Sciatic nerve (tissue), 2 donors: ENCODE measurements at regions not wholly inside any gene's neighbourhood (a gene's known extent, or its start where the extent isn't known, plus 50 kb on each side); places are given as distances from the start of the nearest gene placed in this dataset.
A peak's percentile ranks its signal among the peaks of the same experiment; 100 is the strongest.

ENCODE experiments used
- ATAC-seq: fragments of 200-7000 bp; cut with Tn5 transposase; one replicate; pipeline ENCODE4 v1.9.1; 2020; ENCODE audit warnings: mild to moderate bottlenecking, moderate library complexity
- DNase-seq: peaks from one replicate; pipeline ENCODE4 v3.0.0-alpha.2; 2020; ENCODE audit warnings: low spot score
- intact Hi-C: fragments of 100-400 bp; cut with DNase I; formaldehyde crosslinking; loops from one replicate; pipeline ENCODE4 v1.14.2; 2022
- donor health status: DM: no; HTN: no; CAD: no.
- donor health status: DM: no; HTN: no; CAD: no.

- intact Hi-C loops = no loop called here
- peak; percentile 82 for ATAC-seq
- DNase-seq = no peak
These were observed 215.5 kb downstream of the INHBA start for GRCh38 chr7:41487229-41487940.

GRCh38 chr7:41481353-41481752, 221.5 kb downstream of the INHBA start:
- intact Hi-C loops = no loop called here
- ATAC-seq = no peak

GRCh38 chr7:41478187-41478586, 224.7 kb downstream of the INHBA start:
- DNase-seq = no peak
- intact Hi-C loops = no loop called here
- no peak for ATAC-seq

More at GRCh38 chr7:41481353-41481752, 221.5 kb downstream of the INHBA start:
- no peak for DNase-seq

GRCh38 chr7:41476460-41476803, 226.5 kb downstream of the INHBA start:
- intact Hi-C loops = no loop called here
- DNase-seq (no peak), ATAC-seq (peak; percentile 49)

GRCh38 chr7:41475801-41476459, 227.0 kb downstream of the INHBA start:
- no peak for DNase-seq
- intact Hi-C loops = no loop called here
- no peak for ATAC-seq

DNA sequence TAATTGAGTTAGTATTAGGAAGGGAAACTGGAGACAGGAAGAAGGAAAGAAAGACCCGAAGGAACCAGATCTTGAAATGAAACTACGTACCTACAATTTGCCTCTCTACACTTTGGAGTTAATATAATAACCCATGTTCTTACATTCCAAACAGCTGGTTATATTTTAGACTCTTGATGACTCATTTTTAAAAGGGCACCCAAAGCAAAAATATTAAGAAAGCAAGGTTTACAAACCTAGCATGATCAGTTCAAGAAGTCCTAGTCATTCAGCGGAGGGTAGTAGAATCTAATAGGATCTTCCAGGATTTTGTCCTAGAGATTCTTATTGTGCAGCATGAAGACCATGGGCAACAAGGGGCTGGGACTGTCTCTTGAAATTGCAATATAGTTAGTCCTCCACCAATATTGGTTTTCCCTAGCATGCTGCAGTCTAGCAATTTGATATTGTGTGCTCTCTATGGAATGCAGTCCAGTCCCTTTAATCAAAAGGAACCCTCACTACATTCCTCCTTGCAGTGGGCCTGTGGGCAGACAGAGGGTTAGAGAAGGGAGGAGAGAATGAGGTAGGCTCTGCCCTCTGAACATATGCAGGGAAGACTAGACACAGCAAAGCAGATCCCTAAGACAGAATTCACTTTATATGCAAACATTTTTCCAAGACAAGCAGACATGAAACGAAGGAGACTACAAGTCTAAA, 230.3 kb downstream of the INHBA start:
- ATAC-seq = no peak
- intact Hi-C loops = no loop called here

GRCh38 chr7:41470081-41470480, 232.8 kb downstream of the INHBA start:
- ATAC-seq (no peak), DNase-seq (no peak)
- intact Hi-C loops = no loop called here

More for the DNA sequence above, 230.3 kb downstream of the INHBA start:
- DNase-seq = no peak

DNA sequence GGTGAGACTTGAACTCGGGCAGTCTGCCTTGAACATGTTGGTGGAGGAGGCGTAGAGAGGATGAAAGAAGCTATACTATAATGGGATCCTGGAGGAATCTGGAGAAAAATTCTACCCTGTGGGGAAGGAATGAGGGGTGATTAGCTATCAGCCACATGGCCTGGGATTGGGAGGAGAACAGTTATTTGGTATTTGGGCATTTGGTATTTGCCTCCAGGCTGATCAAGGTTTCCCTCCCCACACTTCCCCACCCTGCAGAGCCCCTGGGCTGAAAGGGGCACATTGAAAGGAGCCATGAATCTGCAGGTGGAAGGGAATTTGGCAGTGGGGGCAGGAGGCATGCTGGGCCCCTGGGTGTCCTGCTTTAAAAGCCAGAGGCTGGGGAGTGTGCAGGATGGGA, 235.3 kb downstream of the INHBA start:
- intact Hi-C loops = no loop called here
- ATAC-seq = no peak
- DNase-seq = no peak

DNA sequence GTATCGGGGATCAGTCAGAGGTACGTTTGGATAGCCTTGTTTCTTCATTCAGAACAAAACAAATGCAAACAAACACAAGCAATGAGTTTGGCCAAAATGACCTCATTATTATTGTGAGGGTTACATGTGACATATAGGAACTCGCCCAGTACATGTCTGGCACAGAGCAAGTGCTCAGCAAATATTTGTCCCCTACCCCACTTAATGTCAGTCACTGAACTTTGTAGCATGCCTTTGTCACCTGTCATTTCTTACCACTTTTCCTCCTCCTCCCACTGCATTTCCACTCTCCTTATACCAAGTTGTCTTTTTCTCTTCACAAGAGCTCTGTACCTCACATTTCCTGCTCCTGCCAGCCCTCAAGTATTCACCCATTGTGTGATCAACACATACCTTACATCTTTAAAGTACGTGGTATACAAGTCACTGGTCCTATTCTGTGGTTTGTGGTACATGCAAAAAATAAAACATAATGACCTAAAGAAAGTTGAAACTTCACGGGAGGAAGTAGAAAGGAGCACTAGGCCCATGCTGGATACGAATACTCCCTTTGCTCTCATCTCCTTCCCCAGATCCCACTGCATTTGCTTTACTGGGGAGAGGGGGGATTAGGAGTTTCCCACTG, 236.0 kb downstream of the INHBA start:
- ATAC-seq (no peak), DNase-seq (no peak)
- intact Hi-C loops = no loop called here

DNA sequence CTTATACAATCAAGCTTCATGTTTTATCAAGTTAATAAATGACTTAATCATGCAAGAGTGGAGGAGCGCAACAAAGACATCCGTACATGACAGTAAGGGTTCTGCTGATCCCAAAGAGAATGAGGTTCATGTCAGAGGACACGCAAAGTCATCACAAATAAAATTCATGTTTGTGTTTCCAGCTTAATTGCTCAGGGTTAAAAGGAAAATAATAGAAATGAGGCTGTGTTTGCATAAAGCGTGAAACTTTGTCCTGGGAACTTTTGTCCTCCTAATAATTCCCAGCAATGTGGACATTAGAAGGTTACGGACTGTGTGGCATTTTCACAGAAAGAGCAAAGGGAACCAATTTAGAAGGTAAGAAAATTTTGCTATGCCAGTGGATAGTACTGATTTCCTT, 237.3 kb downstream of the INHBA start:
- no peak for DNase-seq
- ATAC-seq = no peak
- intact Hi-C loops = no loop called here

DNA sequence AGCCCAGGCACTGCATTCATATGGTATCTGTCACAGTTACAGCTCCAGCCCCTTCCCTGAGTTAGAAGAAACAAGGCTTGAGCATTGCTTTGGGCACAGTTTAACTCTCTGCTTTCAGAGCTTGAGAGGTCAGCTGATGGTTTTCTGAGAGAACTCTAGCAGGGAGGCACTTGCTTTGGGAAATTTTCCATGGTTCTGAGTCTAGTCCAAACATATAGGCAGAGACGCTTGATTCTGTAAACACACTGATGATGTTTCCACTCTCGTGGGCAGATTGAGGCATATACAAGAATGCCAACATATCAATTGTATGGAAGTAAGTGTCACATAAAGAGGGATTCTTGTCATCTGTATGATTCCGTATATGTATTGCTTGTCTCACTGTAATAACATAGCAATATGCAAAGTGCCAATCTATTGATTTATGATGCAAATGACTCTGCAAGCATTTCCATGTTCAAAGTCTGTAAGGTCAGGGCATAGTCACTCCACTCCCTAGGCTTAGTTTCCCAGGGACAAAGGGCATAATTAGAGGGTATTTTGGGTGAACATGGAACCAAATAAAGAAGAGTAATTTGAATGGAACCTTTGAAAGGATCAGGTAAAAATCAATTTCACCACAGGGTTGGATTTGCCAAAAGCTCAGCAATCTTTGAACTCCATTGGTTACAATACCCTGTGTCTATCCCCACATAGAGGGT, 239.0 kb downstream of the INHBA start:
- intact Hi-C loops = no loop called here
- no peak for DNase-seq
- ATAC-seq = no peak

GRCh38 chr7:41459623-41460261, 243.1 kb downstream of the INHBA start:
- intact Hi-C loops = no loop called here
- ATAC-seq (peak; percentile 79), DNase-seq (no peak)

- intact Hi-C loops = no loop called here
- ATAC-seq = peak; percentile 80
- DNase-seq = no peak
These were observed 243.7 kb downstream of the INHBA start for GRCh38 chr7:41459183-41459582.

- no peak for ATAC-seq
- intact Hi-C loops = no loop called here
These were observed 245.0 kb downstream of the INHBA start for GRCh38 chr7:41457832-41458437.

GRCh38 chr7:41451826-41452225, 251.1 kb downstream of the INHBA start:
- intact Hi-C loops = no loop called here
- no peak for ATAC-seq

More at GRCh38 chr7:41457832-41458437, 245.0 kb downstream of the INHBA start:
- no peak for DNase-seq

GRCh38 chr7:41449694-41450093, 253.2 kb downstream of the INHBA start:
- DNase-seq (no peak), ATAC-seq (no peak)
- intact Hi-C loops = no loop called here

More at GRCh38 chr7:41451826-41452225, 251.1 kb downstream of the INHBA start:
- no peak for DNase-seq

DNA sequence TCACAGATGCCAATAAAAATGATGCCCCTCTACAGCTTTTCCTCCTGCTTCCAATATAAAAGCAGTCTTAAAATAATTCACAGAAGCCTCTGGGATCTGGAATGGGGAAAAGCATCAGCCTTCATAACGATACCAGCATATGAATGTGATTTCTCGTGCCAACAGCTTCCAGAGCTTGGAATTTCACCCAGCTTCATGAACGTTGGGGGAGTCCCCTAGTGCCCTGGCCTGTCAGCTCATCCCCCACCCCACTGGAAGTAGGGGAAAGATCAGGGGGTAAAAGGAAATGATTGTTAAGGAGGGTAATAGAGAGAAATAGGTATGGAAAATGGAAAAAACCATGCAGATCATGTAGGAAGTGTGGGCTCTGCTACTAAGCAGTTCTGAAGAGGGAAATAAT, 253.6 kb downstream of the INHBA start:
- intact Hi-C loops = no loop called here
- ATAC-seq = no peak
- no peak for DNase-seq

DNA sequence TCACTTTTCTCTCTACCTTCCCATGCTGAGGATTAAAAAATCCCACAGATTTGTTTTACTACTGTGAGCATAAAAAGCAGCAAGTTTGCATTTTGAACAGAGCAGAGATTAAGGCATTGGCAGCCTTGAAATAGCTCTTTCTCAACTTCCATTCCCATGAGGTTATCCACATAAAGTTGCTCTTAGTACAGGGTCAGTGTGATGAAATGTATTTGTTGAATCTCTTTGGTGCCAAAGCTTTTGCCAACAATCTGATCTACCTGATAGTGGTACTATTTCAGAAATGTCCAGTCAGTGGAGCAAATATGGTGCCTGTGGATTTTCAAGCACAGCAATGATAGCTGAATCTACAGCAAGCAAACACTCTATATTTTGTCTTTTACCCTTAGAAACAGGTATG, 254.8 kb downstream of the INHBA start:
- intact Hi-C loops = no loop called here
- ATAC-seq (peak; percentile 86), DNase-seq (no peak)
